Inferior parietal cortex (tissue), 1 donor: ENCODE measurements at regions not wholly inside any gene's neighbourhood (a gene's known extent, or its start where the extent isn't known, plus 50 kb on each side); places are given as distances from the start of the nearest gene placed in this dataset.

Experiments used
- DNase-seq: peaks from one replicate; pipeline ENCODE4 v3.0.0-alpha.2; 2016; ENCODE audit errors: extremely low spot score

DNA sequence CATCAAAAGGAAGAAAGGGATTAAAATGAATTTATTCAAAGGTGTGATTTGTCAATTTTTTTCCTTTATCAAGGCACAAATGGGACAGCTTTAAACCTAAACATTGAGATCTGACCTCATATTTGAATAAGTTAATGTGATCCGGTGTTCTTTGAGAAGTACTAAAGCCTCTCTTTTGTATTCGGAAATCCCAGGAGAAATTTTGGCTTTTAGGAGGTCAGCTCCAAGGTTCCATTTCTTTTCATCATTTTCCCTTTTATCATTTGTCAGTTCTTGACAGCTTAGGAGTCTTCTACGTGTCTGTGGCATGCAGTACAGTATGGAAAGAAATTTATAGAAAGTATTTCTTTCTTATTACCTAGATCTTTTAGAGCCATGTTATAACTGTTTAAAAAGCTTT, 873.4 kb upstream of the CDH8 start:
- no peak for DNase-seq

- DNase-seq: no peak
Measured at GRCh38 chr16:62907562-62907961, 871.3 kb upstream of the CDH8 start.

- DNase-seq: no peak
Measured at GRCh38 chr16:62903961-62904502, 867.8 kb upstream of the CDH8 start.

- DNase-seq: no peak
Measured at GRCh38 chr16:62899737-62900136, 863.5 kb upstream of the CDH8 start.

DNA sequence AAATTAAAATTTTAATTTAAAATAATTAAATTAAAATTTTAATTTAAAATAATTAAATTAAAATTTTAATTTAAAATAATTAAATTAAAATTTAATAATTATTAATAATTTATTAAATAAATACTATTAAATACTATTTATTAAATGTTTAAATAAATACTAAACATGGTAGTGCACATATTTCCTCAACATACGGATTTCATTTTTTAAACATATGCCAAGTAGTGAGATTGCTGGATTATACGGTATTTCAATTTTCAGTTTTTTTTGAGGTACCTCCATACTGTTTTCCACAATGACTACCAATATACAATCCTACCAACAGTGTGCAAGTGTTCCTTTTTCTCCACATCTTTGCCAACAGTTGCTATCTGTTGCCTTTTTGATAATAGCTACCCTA, 852.9 kb upstream of the CDH8 start:
- no peak for DNase-seq

DNA sequence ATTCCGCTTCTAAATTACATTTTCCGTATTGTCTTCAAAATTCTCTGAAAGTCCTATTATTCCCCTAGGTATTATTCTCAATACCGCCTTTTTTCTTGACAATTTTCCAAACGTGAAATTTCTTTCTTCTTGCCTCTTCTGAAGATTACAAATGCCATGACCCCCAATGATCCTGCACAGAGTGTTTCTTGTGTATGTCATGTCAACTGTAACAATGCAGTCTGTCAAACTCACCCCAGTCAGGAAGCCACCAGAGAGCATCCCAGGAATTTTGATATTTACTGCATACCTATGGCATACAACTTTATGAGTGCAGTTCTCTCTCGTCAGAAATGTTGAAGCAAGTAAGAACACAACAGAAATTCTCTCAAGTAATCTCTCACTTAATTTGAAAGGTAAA, 847.3 kb upstream of the CDH8 start:
- DNase-seq: no peak

GRCh38 chr16:62882552-62883221, 846.4 kb upstream of the CDH8 start:
- no peak for DNase-seq

GRCh38 chr16:62876133-62876532, 839.9 kb upstream of the CDH8 start:
- no peak for DNase-seq

DNA sequence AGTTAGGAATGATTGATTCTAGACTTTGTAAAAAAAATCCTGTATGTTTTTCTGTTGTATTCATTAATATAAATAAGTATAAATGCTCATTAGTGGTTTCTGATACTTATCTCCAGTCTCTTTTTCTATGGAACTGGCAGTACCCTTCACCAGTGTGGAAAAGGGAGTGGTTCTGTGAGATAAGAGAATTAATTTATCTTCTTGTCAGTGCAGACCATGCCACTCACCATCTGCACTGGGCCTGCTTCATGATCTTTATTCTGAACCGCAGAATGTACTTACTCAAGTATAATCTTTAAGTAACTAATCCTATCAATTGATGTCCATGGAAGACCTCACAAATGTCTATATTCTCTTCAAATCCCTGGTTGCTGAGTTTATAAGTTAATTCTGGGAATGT, 836.1 kb upstream of the CDH8 start:
- no peak for DNase-seq

GRCh38 chr16:62870554-62870953, 834.3 kb upstream of the CDH8 start:
- DNase-seq: peak; percentile 50

DNA sequence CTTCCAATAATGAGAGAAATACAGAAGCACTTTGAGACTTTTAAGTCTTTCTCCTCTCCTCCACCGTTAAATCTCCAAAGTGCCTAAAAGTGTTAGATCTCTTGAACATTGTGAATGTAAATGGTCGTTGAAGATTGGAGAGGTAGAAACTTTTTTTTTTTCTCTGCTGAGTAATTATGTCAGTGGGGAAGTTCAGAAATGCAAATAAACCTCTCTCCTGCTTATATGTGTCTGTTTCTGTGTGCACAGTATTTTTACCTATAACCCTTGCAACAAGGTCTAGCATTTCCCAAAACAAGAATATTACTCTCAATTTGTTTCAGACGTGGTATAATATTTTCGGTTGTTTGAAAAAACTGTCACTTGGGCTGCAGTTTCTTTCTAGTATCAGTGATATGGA, 833.6 kb upstream of the CDH8 start:
- DNase-seq: no peak

DNA sequence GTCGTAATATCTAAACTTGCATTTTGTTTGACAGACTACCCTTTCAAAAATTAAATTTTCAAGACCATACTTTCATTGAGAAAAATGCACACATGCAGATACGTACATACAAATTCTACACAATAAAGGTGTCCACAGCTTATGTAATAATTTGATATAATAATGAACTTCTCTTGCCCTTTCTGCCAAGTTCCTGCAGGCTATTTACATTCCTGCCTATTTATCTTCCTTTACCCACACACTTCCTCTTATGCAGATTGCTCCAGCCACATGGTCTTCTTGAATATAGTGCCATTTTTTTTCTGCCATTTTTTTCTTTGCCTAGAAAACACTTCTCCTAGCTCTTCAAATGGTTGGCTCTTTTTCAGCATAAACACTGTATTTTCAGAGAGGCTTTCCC, 826.9 kb upstream of the CDH8 start:
- DNase-seq: no peak

GRCh38 chr16:62853887-62854286, 817.6 kb upstream of the CDH8 start:
- DNase-seq: no peak

GRCh38 chr16:62846399-62847057, 810.3 kb upstream of the CDH8 start:
- DNase-seq: no peak

GRCh38 chr16:62832214-62832613, 796.0 kb upstream of the CDH8 start:
- no peak for DNase-seq

DNA sequence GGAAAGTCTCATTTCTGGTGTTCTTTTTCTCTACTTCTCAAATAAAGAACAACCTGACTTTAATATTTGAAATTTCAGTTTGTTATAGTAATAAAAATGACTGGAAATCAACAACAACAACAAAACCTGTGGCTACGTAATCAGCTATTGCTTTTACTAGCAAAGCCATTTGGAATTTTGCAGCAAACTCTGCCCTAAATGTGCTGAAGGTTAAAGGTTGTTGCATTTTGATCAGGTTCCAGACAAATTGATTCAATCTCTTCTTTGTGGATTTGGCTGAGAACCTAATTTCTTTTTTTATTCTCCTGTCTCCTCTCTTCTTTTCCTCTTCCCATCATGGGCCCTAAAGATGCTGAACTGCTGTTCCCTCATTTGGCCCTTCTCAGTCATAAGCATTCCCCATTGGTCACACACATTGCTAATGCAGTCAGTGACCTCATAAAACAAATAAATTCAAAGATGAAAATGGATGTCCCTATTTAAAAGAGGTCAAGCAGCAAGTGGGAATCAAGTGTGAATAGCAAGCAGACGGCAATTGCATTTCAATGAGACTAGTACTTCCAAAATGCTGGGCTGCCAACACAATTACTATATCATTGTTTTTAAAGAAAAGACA, 795.1 kb upstream of the CDH8 start:
- DNase-seq: no peak

- DNase-seq: no peak
Measured at GRCh38 chr16:62829607-62830006, 793.4 kb upstream of the CDH8 start.

- no peak for DNase-seq
Measured at GRCh38 chr16:62829084-62829483, 792.8 kb upstream of the CDH8 start.

DNA sequence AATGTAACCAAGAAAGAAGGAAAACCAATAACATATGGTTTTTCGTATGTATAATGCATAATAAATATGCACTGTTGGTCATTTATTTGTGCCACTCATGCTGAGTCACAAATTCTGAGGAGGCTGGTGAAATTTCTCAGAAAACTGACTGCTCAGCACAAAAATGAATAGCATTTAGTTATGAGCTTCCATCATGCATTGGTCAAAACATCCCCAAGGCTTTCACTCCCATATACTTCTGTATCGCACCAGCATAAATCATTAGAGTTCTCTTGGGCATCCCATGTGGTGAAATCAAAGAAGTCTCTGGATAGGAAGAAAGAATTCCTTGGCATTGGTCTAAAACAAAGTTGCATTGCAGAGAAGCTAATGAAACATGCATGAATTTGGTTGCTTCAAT, 785.6 kb upstream of the CDH8 start:
- no peak for DNase-seq

DNA sequence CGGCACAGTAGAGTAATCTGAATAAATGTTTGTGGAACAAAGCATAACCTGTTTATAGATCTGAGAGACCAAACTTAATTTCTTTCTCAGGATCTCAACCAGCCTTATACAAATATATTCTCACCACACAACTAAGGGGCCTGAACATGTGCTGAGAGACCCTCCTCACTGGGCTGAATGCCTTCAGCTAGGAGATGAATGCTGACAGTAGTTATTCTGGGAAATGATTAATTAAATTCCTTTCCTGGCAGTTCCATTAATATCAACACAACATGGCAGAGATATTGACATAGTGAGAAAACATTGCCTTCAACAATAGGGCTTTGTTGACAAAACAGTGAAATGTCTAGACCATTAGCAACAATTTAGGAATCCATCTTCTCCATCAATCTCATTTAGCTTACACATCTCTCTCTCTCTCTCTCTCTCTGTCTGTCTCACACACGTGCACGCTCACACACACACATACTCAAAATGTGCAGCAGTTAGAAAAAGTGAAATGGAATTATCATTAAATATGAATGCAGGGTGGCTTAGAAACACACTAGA, 780.8 kb upstream of the CDH8 start:
- DNase-seq: no peak

DNA sequence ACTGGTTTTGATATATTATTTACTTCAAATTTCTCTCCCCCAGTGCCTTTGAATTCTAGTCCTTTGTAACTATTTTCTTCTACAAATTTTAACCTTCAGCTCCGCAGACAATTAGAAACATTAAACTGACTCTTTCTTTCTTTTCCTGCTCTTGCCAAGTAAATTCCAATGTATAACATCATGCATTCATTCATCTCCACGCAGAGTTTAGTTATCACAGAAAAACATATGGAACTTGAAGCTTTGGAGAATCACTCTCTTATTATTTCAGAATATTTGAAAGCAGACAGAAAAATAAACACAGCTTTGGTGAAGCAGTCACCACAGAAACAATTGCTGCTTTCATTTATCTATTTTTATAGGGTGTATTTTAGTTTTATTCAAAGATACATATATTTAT, 778.7 kb upstream of the CDH8 start:
- DNase-seq: no peak

- DNase-seq: no peak
Measured at GRCh38 chr16:62805221-62805857, 769.1 kb upstream of the CDH8 start.
